HG03108 (cell line): ENCODE measurements at regions not wholly inside any gene's neighbourhood (a gene's known extent, or its start where the extent isn't known, plus 50 kb on each side); places are given as distances from the start of the nearest gene placed in this dataset.
A peak's percentile ranks its signal among the peaks of the same experiment; 100 is the strongest.

Source experiments
- ATAC-seq: cut with Tn5 transposase; IDR thresholded peaks from one replicate; pipeline ENCODE4 v1.9.1; 2021; ENCODE audit warnings: moderate library complexity; ENCODE audit not compliant: unreplicated experiment

DNA sequence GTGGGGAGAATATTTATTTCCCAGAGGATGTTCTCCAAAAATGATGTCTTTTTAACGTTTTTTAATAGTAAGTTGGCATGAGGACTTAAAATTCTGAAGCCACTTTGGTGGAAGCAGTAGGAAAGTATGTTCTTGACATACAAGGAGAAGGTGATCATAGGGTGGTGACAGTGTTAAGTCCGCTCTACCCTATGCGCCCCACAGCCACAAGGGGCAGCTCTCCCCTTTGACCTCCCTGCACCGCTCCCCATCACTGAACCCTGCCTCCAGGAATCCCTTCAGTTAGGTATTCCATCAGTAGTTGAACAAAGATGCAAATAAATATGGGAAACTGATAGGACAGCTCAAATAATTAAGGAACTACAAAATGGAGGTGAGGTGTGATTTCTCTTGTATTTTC lies 111.4 kb downstream of the PLEKHG1 start:
- no peak for ATAC-seq

- ATAC-seq, result no peak
Measured at GRCh38 chr6:150711584-150712504, 112.2 kb downstream of the PLEKHG1 start.

DNA sequence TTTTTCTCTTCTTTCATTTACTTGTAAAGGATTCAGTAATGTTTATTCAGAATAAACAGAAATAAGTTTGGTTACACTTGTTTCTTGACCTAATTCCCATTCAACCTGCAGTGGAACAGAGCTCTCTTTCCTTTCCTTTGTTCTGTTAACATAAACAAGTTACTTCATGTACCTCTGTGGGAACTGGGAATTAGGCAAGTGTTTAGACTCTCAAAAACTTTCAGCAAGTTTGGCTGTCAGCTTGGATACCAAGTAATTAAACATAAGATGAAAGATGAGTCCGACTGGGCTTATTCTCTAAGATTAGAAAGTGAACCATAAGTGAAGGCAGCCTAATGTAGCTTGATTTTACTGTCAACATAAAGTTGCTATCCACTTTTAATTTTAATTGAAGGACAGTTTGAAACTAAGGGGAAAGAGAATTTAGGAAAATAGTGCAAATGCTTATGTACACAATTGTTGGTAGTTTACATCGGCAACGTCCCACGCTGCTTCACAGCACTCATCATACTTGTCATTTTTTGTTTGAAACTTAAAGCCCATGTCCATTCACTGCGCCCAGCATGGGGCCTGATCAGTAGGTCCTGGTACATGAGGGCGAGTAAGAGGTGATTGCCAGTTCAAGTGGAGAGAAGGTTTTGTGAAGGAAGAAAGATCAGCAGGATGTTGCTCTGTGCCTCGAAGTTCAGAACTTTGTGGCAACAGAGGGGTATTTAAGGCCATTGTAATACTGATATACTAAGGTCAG lies 113.0 kb downstream of the PLEKHG1 start:
- ATAC-seq, result no peak

- ATAC-seq, result no peak
Measured at GRCh38 chr6:150713487-150713886, 113.8 kb downstream of the PLEKHG1 start.

DNA sequence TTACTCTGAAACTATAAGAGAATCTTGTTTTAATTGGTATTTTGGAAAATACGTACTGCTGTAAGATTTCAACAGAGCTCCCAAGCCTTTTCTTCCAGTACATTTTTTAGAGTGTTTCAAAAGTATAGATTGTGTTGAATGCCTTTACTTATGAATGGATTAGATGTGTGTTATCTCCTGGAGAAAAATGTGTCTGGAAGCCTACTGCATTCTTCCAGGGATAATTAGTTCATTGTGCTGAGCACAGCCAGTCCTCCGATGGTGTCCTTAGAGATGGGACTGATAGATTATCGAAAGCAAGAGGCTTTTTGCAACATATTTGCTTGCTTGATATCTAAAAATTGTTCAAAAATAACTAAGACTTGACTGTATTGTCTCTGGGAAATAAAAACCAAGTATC lies 114.2 kb downstream of the PLEKHG1 start:
- no peak for ATAC-seq

DNA sequence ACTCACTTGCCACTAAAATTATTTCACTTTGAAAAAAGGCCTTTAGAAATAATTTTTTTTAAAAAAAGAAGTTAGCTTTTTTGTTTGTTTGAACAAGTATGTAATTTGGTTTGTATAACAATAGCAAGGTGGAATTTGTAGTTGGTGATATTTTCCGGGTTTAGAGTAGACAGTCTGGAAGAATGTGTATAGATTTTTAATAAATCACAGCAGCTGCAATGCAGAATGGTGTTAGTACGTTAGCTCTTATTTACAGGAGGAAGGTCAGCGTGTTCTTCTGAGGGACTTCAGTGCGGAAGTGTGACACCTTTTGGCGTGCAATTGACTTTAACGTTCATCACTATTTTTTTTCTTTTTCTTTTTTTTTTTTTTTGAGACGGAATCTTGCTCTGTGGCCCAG lies 115.4 kb downstream of the PLEKHG1 start:
- no peak for ATAC-seq

GRCh38 chr6:150717419-150717818 lies 117.7 kb downstream of the PLEKHG1 start:
- no peak for ATAC-seq

- ATAC-seq, result no peak
Measured at GRCh38 chr6:150719099-150719766, 119.5 kb downstream of the PLEKHG1 start.

DNA sequence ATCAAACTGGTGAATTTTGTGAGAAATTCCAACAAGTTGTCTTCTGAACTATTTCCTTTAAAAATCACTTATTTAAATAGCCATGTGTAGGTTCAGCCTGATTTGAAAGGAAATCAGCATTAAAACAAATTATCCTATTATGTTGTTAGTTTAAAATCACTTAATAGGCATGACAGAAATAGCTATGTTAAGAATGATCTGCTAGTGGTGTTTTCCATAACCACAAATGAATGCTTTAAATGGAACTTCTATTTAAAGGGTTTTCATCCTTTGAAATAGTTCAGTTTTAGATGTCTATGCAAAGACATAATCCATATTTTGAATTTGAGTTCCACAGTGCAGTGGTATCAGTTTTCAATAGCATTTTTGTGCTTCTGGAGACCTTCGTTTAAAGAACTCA lies 120.1 kb downstream of the PLEKHG1 start:
- ATAC-seq, result no peak

DNA sequence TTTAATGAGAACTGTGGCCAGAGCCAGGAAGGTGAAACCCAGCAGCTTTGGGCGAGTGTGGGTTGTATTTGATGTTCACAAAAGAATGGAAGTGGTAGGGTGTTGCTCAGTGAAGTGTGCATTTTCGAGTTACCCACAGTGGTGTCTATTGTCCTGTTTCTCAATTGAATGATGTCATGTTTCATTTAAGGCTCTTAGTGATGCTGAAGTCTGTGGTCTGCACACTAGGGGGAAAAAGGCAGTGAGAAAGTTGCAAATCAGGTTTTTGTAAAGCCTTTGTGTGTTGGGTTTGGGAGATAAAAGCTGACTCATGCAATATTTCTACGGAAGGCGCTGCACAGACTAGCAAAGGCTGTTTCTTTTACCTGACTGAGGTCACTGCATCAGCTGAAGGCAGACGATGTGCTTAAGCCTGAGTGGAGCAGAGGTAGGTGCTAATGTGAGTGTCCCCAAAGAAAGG lies 121.1 kb downstream of the PLEKHG1 start:
- ATAC-seq, result peak; percentile 98

- ATAC-seq, result no peak
Measured at GRCh38 chr6:150721418-150722266, 122.0 kb downstream of the PLEKHG1 start.

GRCh38 chr6:150722614-150723344 lies 123.1 kb downstream of the PLEKHG1 start:
- ATAC-seq, result no peak

DNA sequence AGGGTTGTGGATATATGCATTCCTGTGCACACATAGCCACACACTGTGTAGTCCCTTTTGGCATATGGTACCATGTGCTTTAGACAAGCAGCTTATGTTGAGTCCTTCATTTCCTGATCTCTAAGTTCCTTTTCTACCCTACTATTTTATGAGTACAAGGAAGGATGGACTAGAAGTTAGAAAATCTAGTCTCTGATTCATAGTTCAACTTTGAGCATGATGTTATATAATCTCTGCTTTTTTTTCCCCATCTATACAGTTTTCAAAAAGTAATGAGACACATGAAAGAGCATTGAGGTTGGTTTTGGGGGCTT lies 123.6 kb downstream of the PLEKHG1 start:
- ATAC-seq, result no peak

GRCh38 chr6:150723857-150724256 lies 124.2 kb downstream of the PLEKHG1 start:
- no peak for ATAC-seq

DNA sequence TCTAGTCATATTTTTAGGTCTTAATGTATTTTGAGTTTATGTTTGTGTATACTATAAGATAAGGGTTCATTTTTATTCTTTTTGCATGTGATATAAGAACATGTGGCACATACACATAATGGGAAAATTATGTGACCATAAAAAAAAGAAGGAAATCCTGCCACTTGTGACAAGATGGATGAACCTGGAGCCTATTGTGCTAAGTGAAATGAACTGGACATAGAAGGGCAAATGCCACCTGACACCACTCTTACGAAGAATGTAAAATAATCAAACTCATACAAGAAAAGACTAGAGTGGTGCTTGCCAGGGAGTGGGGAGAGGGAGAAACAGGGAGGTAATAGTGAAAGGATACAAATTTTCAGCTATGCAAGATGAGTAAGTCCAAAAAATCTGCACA lies 126.1 kb downstream of the PLEKHG1 start:
- no peak for ATAC-seq

GRCh38 chr6:150729188-150729748 lies 129.6 kb downstream of the PLEKHG1 start:
- ATAC-seq, result no peak

DNA sequence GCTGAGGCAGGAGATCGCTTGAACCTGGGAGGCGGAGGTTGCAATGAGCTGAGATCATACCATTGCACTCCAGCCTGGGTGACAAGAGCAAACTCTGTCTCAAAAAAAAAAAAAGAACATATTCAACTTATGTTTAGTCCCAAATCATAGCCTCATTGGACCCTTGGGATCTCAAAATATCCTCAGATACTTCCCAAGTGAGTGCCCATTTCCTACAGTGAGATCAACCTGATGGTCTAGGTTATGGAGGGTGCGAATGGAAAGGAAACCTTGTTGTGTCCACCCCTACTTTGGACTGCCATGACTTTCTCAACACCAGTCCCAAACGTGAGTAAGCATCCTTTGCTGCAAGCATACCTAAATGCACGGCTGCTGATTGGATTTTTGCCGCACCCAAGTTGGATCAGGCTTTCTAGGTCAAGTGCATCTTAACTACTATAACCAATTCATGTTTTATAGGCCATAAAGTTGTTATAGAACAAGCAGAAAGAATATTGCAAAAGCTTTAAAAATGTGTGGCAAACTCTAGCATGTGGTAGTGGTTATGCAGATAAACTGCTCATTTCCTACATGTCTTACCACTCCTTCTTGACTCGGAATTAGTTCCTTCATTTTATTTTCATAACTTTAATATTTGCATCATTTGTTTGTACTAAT lies 131.2 kb downstream of the PLEKHG1 start:
- ATAC-seq, result no peak

GRCh38 chr6:150732765-150733539 lies 132.6 kb upstream of the MTHFD1L start:
- ATAC-seq, result no peak
